Esophagus muscularis mucosa (tissue), 3 donors: ENCODE measurements at regions not wholly inside any gene's neighbourhood (a gene's known extent, or its start where the extent isn't known, plus 50 kb on each side); places are given as distances from the start of the nearest gene placed in this dataset.

Experiments
- POLR2A ChIP-seq: fragments of 450-650 bp; IDR thresholded peaks from one replicate; pipeline ENCODE4 v1.6.1; 2017; ENCODE audit warnings: antibody characterized with exemption, moderate library complexity, mild to moderate bottlenecking, low read depth
- TF ChIP-seq, protein P1 (sequence below), 3 experiments: fragments of 200-600 bp in 2 of 3; fragments of 450-650 bp in 1 of 3; sonication (generic) in 2 of 3; IDR thresholded peaks; one replicate each; pipeline ENCODE4 v1.5.1; 2017 to 2019; ENCODE audit warnings: antibody characterized with exemption in 3 of 3, mild to moderate bottlenecking in 2 of 3, moderate library complexity in 1 of 3

- TF ChIP-seq, protein P1, sequence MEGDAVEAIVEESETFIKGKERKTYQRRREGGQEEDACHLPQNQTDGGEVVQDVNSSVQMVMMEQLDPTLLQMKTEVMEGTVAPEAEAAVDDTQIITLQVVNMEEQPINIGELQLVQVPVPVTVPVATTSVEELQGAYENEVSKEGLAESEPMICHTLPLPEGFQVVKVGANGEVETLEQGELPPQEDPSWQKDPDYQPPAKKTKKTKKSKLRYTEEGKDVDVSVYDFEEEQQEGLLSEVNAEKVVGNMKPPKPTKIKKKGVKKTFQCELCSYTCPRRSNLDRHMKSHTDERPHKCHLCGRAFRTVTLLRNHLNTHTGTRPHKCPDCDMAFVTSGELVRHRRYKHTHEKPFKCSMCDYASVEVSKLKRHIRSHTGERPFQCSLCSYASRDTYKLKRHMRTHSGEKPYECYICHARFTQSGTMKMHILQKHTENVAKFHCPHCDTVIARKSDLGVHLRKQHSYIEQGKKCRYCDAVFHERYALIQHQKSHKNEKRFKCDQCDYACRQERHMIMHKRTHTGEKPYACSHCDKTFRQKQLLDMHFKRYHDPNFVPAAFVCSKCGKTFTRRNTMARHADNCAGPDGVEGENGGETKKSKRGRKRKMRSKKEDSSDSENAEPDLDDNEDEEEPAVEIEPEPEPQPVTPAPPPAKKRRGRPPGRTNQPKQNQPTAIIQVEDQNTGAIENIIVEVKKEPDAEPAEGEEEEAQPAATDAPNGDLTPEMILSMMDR (IDR thresholded peaks at IDR 0.05): no peak
- TF ChIP-seq POLR2A: no peak
Observed at GRCh38 chr10:65701168-65701776, 1224.6 kb upstream of the LRRTM3 start.
